GM21526 (cell line): ENCODE measurements at regions not wholly inside any gene's neighbourhood (a gene's known extent, or its start where the extent isn't known, plus 50 kb on each side); places are given as distances from the start of the nearest gene placed in this dataset.

Source experiments
- ATAC-seq: cut with Tn5 transposase; IDR thresholded peaks from one replicate; pipeline ENCODE4 v1.9.1; 2021; ENCODE audit warnings: moderate library complexity; ENCODE audit not compliant: unreplicated experiment, low FRiP score

- no peak for ATAC-seq
Observed at GRCh38 chr2:203789618-203790017, 78.0 kb upstream of the CTLA4 start.

- ATAC-seq: no peak
Observed at GRCh38 chr2:203790134-203790852, 77.3 kb upstream of the CTLA4 start.

GRCh38 chr2:203796248-203797010, 71.1 kb upstream of the CTLA4 start:
- ATAC-seq: no peak

GRCh38 chr2:203797276-203797675, 70.3 kb upstream of the CTLA4 start:
- no peak for ATAC-seq

DNA sequence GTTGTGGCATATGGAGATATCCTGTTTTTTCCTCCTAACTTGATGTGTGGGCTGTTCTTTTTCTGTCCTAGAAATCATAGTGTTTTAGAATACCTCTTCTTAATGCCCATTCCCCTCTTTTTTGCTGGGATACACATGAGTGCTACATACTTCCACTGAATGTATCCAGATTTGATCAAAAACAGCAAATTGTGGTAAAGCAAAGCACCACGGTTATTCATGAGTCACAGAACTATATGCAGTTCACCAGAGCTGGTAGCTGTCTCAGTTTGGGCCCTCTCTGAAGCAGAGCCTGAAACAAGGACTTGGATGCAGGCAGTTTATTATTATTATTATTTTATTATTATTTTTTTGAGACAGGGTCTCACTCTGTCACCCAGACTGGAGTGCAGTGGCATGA, 69.9 kb upstream of the CTLA4 start:
- ATAC-seq: no peak

- ATAC-seq: no peak
Observed at GRCh38 chr2:203798296-203799087, 69.1 kb upstream of the CTLA4 start.

DNA sequence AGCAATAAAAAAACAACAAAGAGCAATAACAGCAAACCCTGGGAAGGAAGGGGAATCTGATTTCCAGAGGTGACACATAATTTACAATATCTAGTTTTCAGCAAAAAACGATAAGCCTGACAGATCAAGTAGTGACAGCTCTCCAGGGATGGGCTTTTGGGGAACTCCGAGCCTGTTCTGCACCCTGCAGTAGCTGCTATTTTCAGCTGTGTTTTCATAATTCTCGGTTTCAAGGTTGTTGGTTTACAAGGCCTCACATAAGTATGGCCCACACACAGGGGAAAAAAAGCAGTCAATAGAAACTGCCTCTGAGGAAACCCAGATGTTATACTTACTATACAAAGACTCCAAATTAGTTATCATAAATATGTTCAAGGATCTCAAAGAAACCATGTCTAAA, 67.7 kb upstream of the CTLA4 start:
- peak; percentile 95 for ATAC-seq

DNA sequence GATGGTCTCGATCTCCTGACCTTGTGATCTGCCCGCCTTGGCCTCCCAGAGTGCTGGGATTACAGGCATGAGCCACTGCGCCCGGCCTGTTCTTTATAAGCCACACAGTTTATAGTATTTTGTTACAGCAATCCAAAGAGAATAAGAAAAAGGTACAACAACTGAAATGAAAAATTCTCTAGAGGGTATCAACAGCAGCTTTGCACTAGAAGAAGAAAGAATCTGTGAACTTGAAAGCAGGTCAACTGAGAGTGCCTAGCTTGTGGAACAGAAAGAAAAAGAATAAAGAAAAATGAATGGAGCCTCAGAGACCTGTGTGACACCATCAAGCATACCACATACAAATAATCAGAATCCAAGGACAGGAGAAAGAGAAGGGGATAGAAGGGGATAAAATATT, 66.8 kb upstream of the CTLA4 start:
- ATAC-seq: no peak

- ATAC-seq: no peak
Observed at GRCh38 chr2:203802342-203803052, 65.1 kb upstream of the CTLA4 start.

GRCh38 chr2:203803053-203803429, 64.5 kb upstream of the CTLA4 start:
- ATAC-seq: no peak

DNA sequence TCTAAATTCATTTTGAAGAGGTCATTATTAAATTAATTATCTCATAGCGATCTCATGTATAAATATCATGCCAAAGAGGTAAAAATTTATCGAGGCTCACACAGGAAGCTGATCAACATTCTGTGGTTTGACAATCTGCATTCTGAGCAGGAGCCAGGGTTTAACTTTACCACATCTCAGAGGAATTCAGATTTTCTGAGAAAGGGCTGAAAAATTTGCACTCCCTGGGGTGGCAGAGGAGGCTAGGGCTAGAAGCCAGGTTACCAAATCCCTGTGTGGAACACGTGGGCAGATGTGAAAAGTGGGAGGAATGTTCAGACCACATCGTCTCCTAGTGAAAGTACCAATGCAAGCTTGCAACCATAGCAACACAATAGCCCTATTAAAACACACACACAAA, 63.5 kb upstream of the CTLA4 start:
- no peak for ATAC-seq

- ATAC-seq: no peak
Observed at GRCh38 chr2:203804764-203805485, 62.6 kb upstream of the CTLA4 start.

DNA sequence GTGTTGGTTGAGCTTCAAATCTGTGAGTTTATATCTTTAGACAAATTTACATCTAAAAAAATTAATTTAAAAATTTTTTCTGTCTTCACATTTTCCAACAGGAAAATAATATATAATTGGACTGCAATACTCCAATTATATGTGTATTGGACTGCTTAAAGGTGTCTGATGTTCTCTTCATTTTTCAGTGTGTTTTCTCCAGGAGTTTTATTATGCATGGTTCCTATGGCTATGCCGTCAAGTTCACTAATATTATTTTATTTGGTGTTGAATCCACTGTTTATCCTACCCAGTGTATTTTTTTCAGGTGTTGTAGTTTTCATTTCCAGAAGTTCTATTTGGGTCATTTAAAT, 62.1 kb upstream of the CTLA4 start:
- no peak for ATAC-seq

GRCh38 chr2:203806761-203807160, 60.8 kb upstream of the CTLA4 start:
- ATAC-seq: no peak

- ATAC-seq: no peak
Observed at GRCh38 chr2:203808046-203808750, 59.4 kb upstream of the CTLA4 start.

DNA sequence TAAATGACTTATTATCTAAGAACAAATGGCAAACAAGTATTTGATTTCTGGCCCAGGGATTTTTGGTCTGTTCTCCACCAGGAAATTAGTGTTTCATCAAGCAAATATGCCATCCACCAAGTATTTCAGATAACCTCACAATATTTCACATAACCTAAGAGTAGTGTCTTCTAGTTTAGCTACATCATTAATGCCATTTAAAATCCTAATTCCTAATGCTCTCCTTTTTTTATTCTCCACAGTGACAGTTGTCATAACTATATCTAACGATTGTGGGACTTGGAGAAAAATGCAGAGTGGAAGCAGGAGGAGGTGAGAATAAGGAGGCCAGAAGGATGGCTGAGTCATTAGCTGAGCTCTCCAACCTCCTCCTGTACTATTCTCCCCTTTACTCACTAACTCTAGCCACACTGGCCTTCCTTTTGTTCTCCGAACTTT, 58.5 kb upstream of the CTLA4 start:
- no peak for ATAC-seq

- ATAC-seq: no peak
Observed at GRCh38 chr2:203809991-203810510, 57.5 kb upstream of the CTLA4 start.

DNA sequence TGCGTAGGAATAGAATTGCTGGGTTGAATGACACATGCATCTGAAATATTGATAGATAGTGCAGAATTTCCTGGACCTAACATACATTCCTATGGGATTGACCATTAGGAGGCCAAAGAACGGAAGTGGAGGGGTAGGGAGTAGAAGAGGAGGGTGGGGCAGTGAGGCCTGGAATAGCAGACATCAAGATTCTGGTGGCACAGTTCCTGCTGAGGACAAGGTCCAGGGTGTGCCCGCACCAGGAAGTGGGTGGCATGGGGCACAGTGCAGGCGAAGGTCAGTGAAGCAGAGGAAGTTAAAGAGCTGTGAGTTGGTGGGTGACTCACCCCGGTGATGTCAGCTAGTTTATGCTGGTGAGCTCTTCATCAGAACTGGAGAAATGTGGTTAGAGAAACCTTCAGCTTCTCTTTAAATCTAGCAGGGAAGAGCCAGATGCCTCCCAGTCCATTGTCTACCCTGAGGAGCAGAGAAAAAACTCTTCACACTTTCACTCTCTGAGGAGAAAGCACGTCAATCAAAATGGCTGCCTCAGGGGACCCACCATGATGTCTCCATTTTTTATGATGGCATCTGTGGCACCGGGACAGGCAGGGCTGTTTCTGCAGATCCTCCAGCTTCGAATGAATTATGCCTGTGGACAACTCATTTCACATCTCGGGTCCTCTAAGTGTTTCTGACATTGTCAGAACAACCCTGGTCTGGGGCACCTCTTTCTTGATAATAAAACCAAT, 55.9 kb upstream of the CTLA4 start:
- no peak for ATAC-seq
